ENCODE measurements at regions not wholly inside any gene's neighbourhood (a gene's known extent, or its start where the extent isn't known, plus 50 kb on each side); places are given as distances from the start of the nearest gene placed in this dataset.

GRCh38 chr13:90055121-90055520 lies 1292.4 kb upstream of the MIR17HG start:
- no peak for TF ChIP-seq CTCF (IDR thresholded peaks at IDR 0.05; ENCODE audit: low read depth, low read length)
- no peak for TF ChIP-seq EZH2phosphoT487 (IDR thresholded peaks at IDR 0.05; ENCODE audit: low read depth)

Data from OCI-LY3 (cell line).